HEK293 (cell line): ENCODE measurements at regions not wholly inside any gene's neighbourhood (a gene's known extent, or its start where the extent isn't known, plus 50 kb on each side); places are given as distances from the start of the nearest gene placed in this dataset.

Source experiments
- CTCF ChIA-PET: fragments of 350-600 bp; formaldehyde crosslinking; extraction: SDS; loops from one replicate; lab custom pipeline; 2021; ENCODE audit warnings: antibody characterized with exemption; lab: Yijun Ruan, JAX
- POLR2A ChIA-PET: fragments of 300-600 bp; formaldehyde crosslinking; extraction: SDS; loops from one replicate; lab custom pipeline; 2020; ENCODE audit warnings: antibody characterized with exemption, inconsistent platforms; lab: Yijun Ruan, JAX
- H3K27ac ChIP-seq: fragments of 200-500 bp; sonication (Bioruptor generic); 2 replicates; pipeline ENCODE4 v1.5.1; 2014; ENCODE audit warnings: low read depth, low read length, control low read depth, inconsistent platforms; ENCODE audit errors: extremely low read depth
- H3K36me3 ChIP-seq, 2 experiments: fragments of 200-500 bp in 1 of 2; sonication (Bioruptor generic) in 1 of 2; 1 replicate in 1 of 2; 2 replicates in 1 of 2; pipeline ENCODE4 v1.5.1; 2014 to 2017; ENCODE audit warnings: inconsistent platforms in 2 of 2, low read length in 2 of 2; ENCODE audit not compliant: control insufficient read depth in 2 of 2, insufficient read depth in 1 of 2
- H3K4me1 ChIP-seq: fragments of 200-500 bp; sonication (Bioruptor generic); 2 replicates; pipeline ENCODE4 v1.5.1; 2014; ENCODE audit warnings: mild to moderate bottlenecking, low read length, inconsistent platforms; ENCODE audit not compliant: control insufficient read depth, insufficient read depth
- H3K4me3 ChIP-seq: 2 replicates; pipeline ENCODE4 v1.5.1; 2011; ENCODE audit warnings: low read depth, mild to moderate bottlenecking, control low read depth, low read length, moderate library complexity
- H3K9me3 ChIP-seq: fragments of 200-500 bp; sonication (Bioruptor generic); 2 replicates; pipeline ENCODE4 v1.5.1; 2014; ENCODE audit warnings: low read depth, low read length, inconsistent platforms; ENCODE audit not compliant: control insufficient read depth, insufficient read depth
- AEBP2 ChIP-seq: fragments of 450-650 bp; formaldehyde crosslinking; IDR thresholded peaks from 2 replicates; pipeline ENCODE4 v1.5.1; 2016; ENCODE audit warnings: missing biosample characterization, missing genetic modification characterization, borderline replicate concordance
- KLF9 ChIP-seq: fragments of 450-650 bp; formaldehyde crosslinking; IDR thresholded peaks from 2 replicates; pipeline ENCODE4 v1.5.1; 2016; ENCODE audit warnings: missing biosample characterization, missing genetic modification characterization, low read depth
- SCRT1 ChIP-seq: fragments of 450-650 bp; formaldehyde crosslinking; IDR thresholded peaks from 2 replicates; pipeline ENCODE4 v1.5.1; 2016; ENCODE audit warnings: missing biosample characterization, missing genetic modification characterization, borderline replicate concordance
- YY1 ChIP-seq: fragments of 450-650 bp; formaldehyde crosslinking; IDR thresholded peaks from 2 replicates; pipeline ENCODE4 v1.5.1; 2018; ENCODE audit warnings: missing biosample characterization, missing genetic modification characterization
- ZIC2 ChIP-seq: fragments of 450-650 bp; formaldehyde crosslinking; IDR thresholded peaks from 2 replicates; pipeline ENCODE4 v1.5.1; 2016; ENCODE audit warnings: missing biosample characterization, missing genetic modification characterization
- ZNF132 ChIP-seq: fragments of 450-650 bp; formaldehyde crosslinking; IDR thresholded peaks from 2 replicates; pipeline ENCODE4 v1.5.1; 2017; ENCODE audit warnings: missing biosample characterization, missing genetic modification characterization, borderline replicate concordance
- ZNF138 ChIP-seq: fragments of 450-650 bp; formaldehyde crosslinking; IDR thresholded peaks from 2 replicates; pipeline ENCODE4 v1.5.1; 2016; ENCODE audit warnings: missing biosample characterization, missing genetic modification characterization, borderline replicate concordance
- ZNF16 ChIP-seq: fragments of 450-650 bp; formaldehyde crosslinking; IDR thresholded peaks from 2 replicates; pipeline ENCODE4 v1.5.1; 2016; ENCODE audit warnings: low read depth, missing biosample characterization, missing genetic modification characterization
- ZNF169 ChIP-seq: fragments of 450-650 bp; formaldehyde crosslinking; IDR thresholded peaks from 2 replicates; pipeline ENCODE4 v1.5.1; 2016; ENCODE audit warnings: missing biosample characterization, missing genetic modification characterization
- ZNF175 ChIP-seq: fragments of 450-650 bp; formaldehyde crosslinking; IDR thresholded peaks from 2 replicates; pipeline ENCODE4 v1.5.1; 2016; ENCODE audit warnings: missing biosample characterization, missing genetic modification characterization
- ZNF202 ChIP-seq: fragments of 450-650 bp; formaldehyde crosslinking; IDR thresholded peaks from 2 replicates; pipeline ENCODE4 v1.5.1; 2016; ENCODE audit warnings: missing biosample characterization, missing genetic modification characterization, borderline replicate concordance
- ZNF221 ChIP-seq: fragments of 450-650 bp; formaldehyde crosslinking; IDR thresholded peaks from 2 replicates; pipeline ENCODE4 v1.5.1; 2017; ENCODE audit warnings: missing biosample characterization, missing genetic modification characterization, borderline replicate concordance
- ZNF23 ChIP-seq: fragments of 450-650 bp; formaldehyde crosslinking; IDR thresholded peaks from 2 replicates; pipeline ENCODE4 v1.5.1; 2016; ENCODE audit warnings: missing biosample characterization, missing genetic modification characterization, borderline replicate concordance
- ZNF292 ChIP-seq: fragments of 450-650 bp; formaldehyde crosslinking; IDR thresholded peaks from 2 replicates; pipeline ENCODE4 v1.5.1; 2016; ENCODE audit warnings: low read depth, missing biosample characterization, missing genetic modification characterization, borderline replicate concordance
- ZNF335 ChIP-seq: fragments of 450-650 bp; formaldehyde crosslinking; conservative IDR thresholded peaks from 2 replicates; pipeline ENCODE4 v1.5.1; 2016; ENCODE audit warnings: missing biosample characterization, missing genetic modification characterization
- ZNF366 ChIP-seq: fragments of 450-650 bp; formaldehyde crosslinking; conservative IDR thresholded peaks from 2 replicates; pipeline ENCODE4 v1.5.1; 2016; ENCODE audit warnings: missing biosample characterization, missing genetic modification characterization
- ZNF530 ChIP-seq: fragments of 450-650 bp; formaldehyde crosslinking; IDR thresholded peaks from 2 replicates; pipeline ENCODE4 v1.5.1; 2016; ENCODE audit warnings: low read depth, missing biosample characterization, missing genetic modification characterization
- ZNF600 ChIP-seq: fragments of 450-650 bp; formaldehyde crosslinking; IDR thresholded peaks from 2 replicates; pipeline ENCODE4 v1.5.1; 2016; ENCODE audit warnings: missing biosample characterization, missing genetic modification characterization
- ZNF610 ChIP-seq: fragments of 450-650 bp; formaldehyde crosslinking; IDR thresholded peaks from 2 replicates; pipeline ENCODE4 v1.5.1; 2016; ENCODE audit warnings: missing biosample characterization, missing genetic modification characterization, borderline replicate concordance
- ZNF623 ChIP-seq: fragments of 450-650 bp; formaldehyde crosslinking; IDR thresholded peaks from 2 replicates; pipeline ENCODE4 v1.5.1; 2016; ENCODE audit warnings: missing biosample characterization, missing genetic modification characterization
- ZNF677 ChIP-seq: fragments of 450-650 bp; IDR thresholded peaks from 2 replicates; pipeline ENCODE4 v1.5.0; 2018; ENCODE audit warnings: missing biosample characterization, mild to moderate bottlenecking, missing genetic modification characterization, moderate library complexity
- ZNF768 ChIP-seq: fragments of 450-650 bp; formaldehyde crosslinking; IDR thresholded peaks from 2 replicates; pipeline ENCODE4 v1.5.1; 2018; ENCODE audit warnings: missing biosample characterization, mild to moderate bottlenecking, missing genetic modification characterization
- ZNF777 ChIP-seq: fragments of 450-650 bp; formaldehyde crosslinking; IDR thresholded peaks from 2 replicates; pipeline ENCODE4 v1.5.1; 2017; ENCODE audit warnings: missing biosample characterization, missing genetic modification characterization, borderline replicate concordance
- TF ChIP-seq, protein P1 (sequence below): fragments of 450-650 bp; formaldehyde crosslinking; IDR thresholded peaks from 2 replicates; pipeline ENCODE4; 2016; ENCODE audit warnings: missing biosample characterization, missing genetic modification characterization
- TF ChIP-seq, protein P2 (sequence below): fragments of 450-650 bp; formaldehyde crosslinking; IDR thresholded peaks from 2 replicates; pipeline ENCODE4 v1.5.1; 2016; ENCODE audit warnings: missing biosample characterization, missing genetic modification characterization
- TF ChIP-seq, protein P3 (sequence below): fragments of 450-650 bp; formaldehyde crosslinking; IDR thresholded peaks from 2 replicates; pipeline ENCODE4 v1.5.1; 2017; ENCODE audit warnings: missing biosample characterization, missing genetic modification characterization

DNA sequence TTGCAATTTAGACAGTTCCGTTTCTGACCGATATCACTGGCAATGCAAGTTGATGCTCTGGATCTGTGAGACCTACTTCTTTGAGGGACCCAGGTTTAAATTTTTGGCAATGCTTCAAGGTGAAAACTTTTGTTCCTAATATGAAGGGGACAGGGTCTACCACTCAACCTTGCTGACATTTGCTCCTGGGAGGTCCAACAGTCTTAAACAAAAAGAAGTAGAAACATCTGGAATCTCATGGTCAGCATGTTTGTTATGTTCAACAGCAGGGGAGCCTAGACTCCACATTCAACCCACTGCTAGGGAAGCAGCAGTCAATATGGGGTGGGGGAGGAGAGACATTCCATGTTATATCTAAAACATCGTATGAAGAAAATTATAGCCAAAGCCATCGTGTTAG is 196.4 kb downstream of the SIM1 start:
- Histone ChIP-seq H3K4me3 (no peak overlapping the region), H3K36me3 (no peaks in the 10 kb centered on the region), H3K27ac (no peak overlapping the region), H3K4me1 (no peaks in the 10 kb centered on the region), H3K9me3 (no peaks in the 10 kb centered on the region)
- TF ChIP-seq ZNF16 (no peak), ZNF169 (no peak), ZNF610 (tag by site-specific recombination) (no peak), ZNF623 (tag by site-specific recombination) (no peak), ZNF530 (tag by site-specific recombination) (no peak), ZNF777 (tag by site-specific recombination) (no peak), ZNF292 (no peak), ZNF23 (no peak), ZNF677 (tag by site-specific recombination) (no peak), ZNF335 (no peak), ZNF138 (tag by site-specific recombination) (no peak), KLF9 (tag by site-specific recombination) (no peak), ZNF768 (no peak), ZIC2 (no peak)
- TF ChIP-seq, protein P1, sequence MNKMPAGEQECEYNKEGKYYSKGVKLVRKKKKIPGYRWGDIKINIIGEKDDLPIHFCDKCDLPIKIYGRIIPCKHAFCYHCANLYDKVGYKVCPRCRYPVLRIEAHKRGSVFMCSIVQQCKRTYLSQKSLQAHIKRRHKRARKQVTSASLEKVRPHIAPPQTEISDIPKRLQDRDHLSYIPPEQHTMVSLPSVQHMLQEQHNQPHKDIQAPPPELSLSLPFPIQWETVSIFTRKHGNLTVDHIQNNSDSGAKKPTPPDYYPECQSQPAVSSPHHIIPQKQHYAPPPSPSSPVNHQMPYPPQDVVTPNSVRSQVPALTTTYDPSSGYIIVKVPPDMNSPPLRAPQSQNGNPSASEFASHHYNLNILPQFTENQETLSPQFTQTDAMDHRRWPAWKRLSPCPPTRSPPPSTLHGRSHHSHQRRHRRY (tag by site-specific recombination) = no peak
- ChIA-PET CTCF (interaction anchor here (0.7 to 0.9 kb wide), 2 partner anchors 16 to 29 kb away, joined by 3 read pairs; no protein-coding TSS in a partner anchor), POLR2A (interaction anchor here (0.6 kb wide), 1 partner anchor 192 kb away, joined by 4 read pairs; no protein-coding TSS in a partner anchor)

DNA sequence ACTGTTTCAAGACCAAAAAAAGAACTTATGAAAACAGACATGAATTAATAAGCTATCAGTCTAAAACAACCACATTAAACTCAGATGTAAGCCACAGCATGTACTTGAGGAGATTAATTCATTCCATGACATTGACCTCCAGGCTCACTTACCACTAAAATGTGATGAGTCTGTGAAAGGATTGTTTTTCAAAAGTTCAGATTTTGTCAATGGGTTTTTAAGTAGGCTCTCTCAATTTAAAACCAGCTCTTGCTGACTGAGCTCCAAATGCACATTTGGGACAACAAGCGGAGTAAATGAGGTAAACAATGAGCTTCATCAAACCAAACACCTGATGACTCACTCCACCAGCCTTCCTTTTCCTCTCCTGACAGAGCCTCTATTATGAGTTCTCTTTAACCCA is 197.0 kb downstream of the SIM1 start:
- H3K4me1 ChIP-seq = no peaks in the 10 kb centered on the region
- no peak overlapping the region for H3K4me3 ChIP-seq
- TF ChIP-seq ZNF202 (tag by site-specific recombination) = no peak
- TF ChIP-seq ZNF132 = no peak
- no peak for TF ChIP-seq ZNF175 (tag by site-specific recombination)
- TF ChIP-seq, protein P2, sequence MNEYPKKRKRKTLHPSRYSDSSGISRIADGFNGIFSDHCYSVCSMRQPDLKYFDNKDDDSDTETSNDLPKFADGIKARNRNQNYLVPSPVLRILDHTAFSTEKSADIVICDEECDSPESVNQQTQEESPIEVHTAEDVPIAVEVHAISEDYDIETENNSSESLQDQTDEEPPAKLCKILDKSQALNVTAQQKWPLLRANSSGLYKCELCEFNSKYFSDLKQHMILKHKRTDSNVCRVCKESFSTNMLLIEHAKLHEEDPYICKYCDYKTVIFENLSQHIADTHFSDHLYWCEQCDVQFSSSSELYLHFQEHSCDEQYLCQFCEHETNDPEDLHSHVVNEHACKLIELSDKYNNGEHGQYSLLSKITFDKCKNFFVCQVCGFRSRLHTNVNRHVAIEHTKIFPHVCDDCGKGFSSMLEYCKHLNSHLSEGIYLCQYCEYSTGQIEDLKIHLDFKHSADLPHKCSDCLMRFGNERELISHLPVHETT (tag by site-specific recombination) = no peak
- TF ChIP-seq, protein P3, sequence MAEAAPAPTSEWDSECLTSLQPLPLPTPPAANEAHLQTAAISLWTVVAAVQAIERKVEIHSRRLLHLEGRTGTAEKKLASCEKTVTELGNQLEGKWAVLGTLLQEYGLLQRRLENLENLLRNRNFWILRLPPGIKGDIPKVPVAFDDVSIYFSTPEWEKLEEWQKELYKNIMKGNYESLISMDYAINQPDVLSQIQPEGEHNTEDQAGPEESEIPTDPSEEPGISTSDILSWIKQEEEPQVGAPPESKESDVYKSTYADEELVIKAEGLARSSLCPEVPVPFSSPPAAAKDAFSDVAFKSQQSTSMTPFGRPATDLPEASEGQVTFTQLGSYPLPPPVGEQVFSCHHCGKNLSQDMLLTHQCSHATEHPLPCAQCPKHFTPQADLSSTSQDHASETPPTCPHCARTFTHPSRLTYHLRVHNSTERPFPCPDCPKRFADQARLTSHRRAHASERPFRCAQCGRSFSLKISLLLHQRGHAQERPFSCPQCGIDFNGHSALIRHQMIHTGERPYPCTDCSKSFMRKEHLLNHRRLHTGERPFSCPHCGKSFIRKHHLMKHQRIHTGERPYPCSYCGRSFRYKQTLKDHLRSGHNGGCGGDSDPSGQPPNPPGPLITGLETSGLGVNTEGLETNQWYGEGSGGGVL (tag by site-specific recombination) = no peak
- no peak for TF ChIP-seq ZNF221
- TF ChIP-seq SCRT1 (tag by site-specific recombination) = no peak
- TF ChIP-seq ZNF600 (tag by site-specific recombination) = no peak
- TF ChIP-seq ZNF23 = no peak
- TF ChIP-seq ZNF366 = no peak
- no peak for TF ChIP-seq YY1 (tag by site-specific recombination)
- no peak for TF ChIP-seq AEBP2 (tag by site-specific recombination)
- no peak for TF ChIP-seq ZNF16
- TF ChIP-seq, all 188 proteins: peak for 0
- POLR2A ChIA-PET = interaction anchor here (0.6 kb wide), 1 partner anchor 193 kb away, joined by 4 read pairs; no protein-coding TSS in a partner anchor
- no peaks in the 10 kb centered on the region for H3K36me3 ChIP-seq
- H3K27ac ChIP-seq = no peak overlapping the region
- CTCF ChIA-PET = interaction anchor here (0.7 to 0.9 kb wide), 2 partner anchors 16 to 29 kb away, joined by 3 read pairs; no protein-coding TSS in a partner anchor
- no peaks in the 10 kb centered on the region for H3K9me3 ChIP-seq
